Endothelial cell of umbilical vein (primary cell): ENCODE measurements at regions not wholly inside any gene's neighbourhood (a gene's known extent, or its start where the extent isn't known, plus 50 kb on each side); places are given as distances from the start of the nearest gene placed in this dataset.

Source experiments
- BruUV-seq: library from RNA; stranded (reverse); fragments of 400-500 nt; replicated peaks from 2 replicates; lab custom pipeline; 2021; lab: Mats Ljungman, UMichigan
- CTCF ChIA-PET: fragments of 300-600, 350-600 bp; sonication (Branson Sonifier 250); formaldehyde crosslinking; loops from one replicate; lab custom pipeline; 2021; ENCODE audit warnings: antibody characterized with exemption, inconsistent platforms; lab: Charles Lee
- POLR2A ChIA-PET: fragments of 300-600, 350-600 bp; sonication (Branson Sonifier 250); formaldehyde crosslinking; loops from one replicate; lab custom pipeline; 2021; ENCODE audit warnings: antibody characterized with exemption, inconsistent platforms; lab: Charles Lee
- DNase-seq: peaks from one replicate; pipeline ENCODE4 v3.0.0-alpha.2; 2011; ENCODE audit warnings: low read depth, low spot score
- FAIRE-seq: peaks from 2 replicates; lab custom pipeline; 2011; peaks lifted over from hg19 to GRCh38; lab: Jason Lieb, UNC
- H2AFZ ChIP-seq: 2 replicates; pipeline ENCODE4 v1.6.0; 2012; ENCODE audit warnings: low read depth, low read length, control low read depth, inconsistent platforms
- H3K27ac ChIP-seq: 2 replicates; pipeline ENCODE4 v1.5.1; 2011; ENCODE audit warnings: low read depth, mild to moderate bottlenecking, control low read depth, low read length, moderate library complexity; ENCODE audit not compliant: insufficient read depth
- H3K27me3 ChIP-seq, 2 experiments: 2 replicates each; pipeline versions ENCODE4 v1.6.0 to v1.6.1; 2011; ENCODE audit warnings: low read length in 2 of 2, mixed read lengths in 1 of 2; ENCODE audit not compliant: control insufficient read depth in 2 of 2, insufficient read depth in 2 of 2
- H3K36me3 ChIP-seq, 2 experiments: 2 replicates in 1 of 2; 3 replicates in 1 of 2; pipeline ENCODE4 v1.5.1; 2011; ENCODE audit warnings: low read length in 2 of 2, mild to moderate bottlenecking in 1 of 2, moderate library complexity in 1 of 2; ENCODE audit not compliant: control insufficient read depth in 2 of 2, insufficient read depth in 2 of 2; ENCODE audit errors: extremely low read depth in 1 of 2
- H3K4me1 ChIP-seq: 3 replicates; pipeline ENCODE4 v1.5.1; 2011; ENCODE audit warnings: mild to moderate bottlenecking, low read length; ENCODE audit not compliant: control insufficient read depth, insufficient read depth; ENCODE audit errors: extremely low read depth
- H3K4me2 ChIP-seq: 2 replicates; pipeline ENCODE4 v1.6.1; 2011; ENCODE audit warnings: low read length, control low read depth, mixed read lengths; ENCODE audit not compliant: insufficient read depth
- H3K4me3 ChIP-seq, 3 experiments: fragments of 200-600 bp in 1 of 3; sonication (generic), shearing (Covaris generic) in 1 of 3; replicated peaks in 1 of 3; 2 replicates each; pipeline ENCODE4 v1.5.1; 2011 to 2016; ENCODE audit warnings: control low read depth in 3 of 3, low read length in 3 of 3, mild to moderate bottlenecking in 2 of 3, inconsistent platforms in 1 of 3, low read depth in 1 of 3, moderate library complexity in 1 of 3; ENCODE audit not compliant: insufficient read depth in 1 of 3
- H3K79me2 ChIP-seq: 2 replicates; pipeline ENCODE4 v1.6.0; 2012; ENCODE audit warnings: low read length, inconsistent platforms; ENCODE audit not compliant: control insufficient read depth, insufficient read depth
- H3K9ac ChIP-seq: replicated peaks from 2 replicates; pipeline ENCODE3; 2011; ENCODE audit warnings: low read length, control low read depth; ENCODE audit not compliant: insufficient read depth; ENCODE audit errors: extremely low read depth
- H3K9me1 ChIP-seq: replicated peaks from 3 replicates; pipeline ENCODE4 v1.6.0; 2011; ENCODE audit warnings: mild to moderate bottlenecking, low read length; ENCODE audit not compliant: control insufficient read depth, insufficient read depth; ENCODE audit errors: extremely low read depth
- H3K9me3 ChIP-seq: replicated peaks from 2 replicates; pipeline ENCODE4 v1.5.1; 2012; ENCODE audit warnings: low read length, inconsistent platforms; ENCODE audit not compliant: control insufficient read depth, insufficient read depth
- H4K20me1 ChIP-seq: replicated peaks from 2 replicates; pipeline ENCODE3; 2011; ENCODE audit warnings: mild to moderate bottlenecking, low read length; ENCODE audit not compliant: control insufficient read depth, insufficient read depth; ENCODE audit errors: extremely low read depth
- EZH2 ChIP-seq: IDR thresholded peaks from 2 replicates; pipeline ENCODE4 v1.6.1; 2012; ENCODE audit warnings: borderline replicate concordance, low read depth, mild to moderate bottlenecking, moderate library complexity, low read length, inconsistent platforms; ENCODE audit not compliant: severe bottlenecking
- FOS ChIP-seq: IDR thresholded peaks from 2 replicates; pipeline ENCODE4 v1.6.1; 2011; ENCODE audit warnings: mild to moderate bottlenecking, low read length, moderate library complexity, borderline replicate concordance; ENCODE audit not compliant: insufficient read depth
- GATA2 ChIP-seq: IDR thresholded peaks from 2 replicates; pipeline ENCODE4 v1.7.0; 2011; ENCODE audit warnings: low read depth, mild to moderate bottlenecking, moderate library complexity, mixed read lengths, low read length; ENCODE audit not compliant: insufficient read length, insufficient read depth
- MYC ChIP-seq: IDR thresholded peaks from one replicate; pipeline ENCODE4 v1.6.1; 2011; ENCODE audit warnings: mild to moderate bottlenecking, low read depth, low read length
- POLR2A ChIP-seq: IDR thresholded peaks from 2 replicates; pipeline ENCODE4 v1.6.1; 2012; ENCODE audit warnings: low read depth, mild to moderate bottlenecking, control low read depth, low read length
- POLR2AphosphoS5 ChIP-seq: IDR thresholded peaks from 2 replicates; pipeline ENCODE4 v1.6.1; 2012; ENCODE audit warnings: low read depth, mild to moderate bottlenecking, control low read depth, low read length, moderate library complexity; ENCODE audit not compliant: insufficient read depth
- dilution Hi-C: fragments of 300-500 bp; cut with MboI; formaldehyde crosslinking; loops from one replicate; pipeline ENCODE4 v1.15.0; 2019; ENCODE audit warnings: low sequenced_read_pairs; ENCODE audit not compliant: extremely low pct_ligation_motif_present
- intact Hi-C: fragments of 100-400 bp; cut with micrococcal nuclease; formaldehyde crosslinking; loops from one replicate; pipeline ENCODE4 v1.10.0; 2022
- TF ChIP-seq, protein P1 (sequence below), 2 donors: IDR thresholded peaks; 1 replicate in 1 of 2; 2 replicates in 1 of 2; pipeline ENCODE4 v1.5.1; 2011; ENCODE audit warnings: low read length in 2 of 2, mild to moderate bottlenecking in 2 of 2, moderate library complexity in 2 of 2, control low read depth in 1 of 2, inconsistent platforms in 1 of 2, low read depth in 1 of 2; ENCODE audit not compliant: insufficient read depth in 1 of 2; ENCODE audit errors: extremely low read depth in 1 of 2
- TF ChIP-seq, protein P2 (sequence below): IDR thresholded peaks from 2 replicates; pipeline ENCODE4 v1.6.1; 2011; ENCODE audit not compliant: insufficient read depth, insufficient read length

DNA sequence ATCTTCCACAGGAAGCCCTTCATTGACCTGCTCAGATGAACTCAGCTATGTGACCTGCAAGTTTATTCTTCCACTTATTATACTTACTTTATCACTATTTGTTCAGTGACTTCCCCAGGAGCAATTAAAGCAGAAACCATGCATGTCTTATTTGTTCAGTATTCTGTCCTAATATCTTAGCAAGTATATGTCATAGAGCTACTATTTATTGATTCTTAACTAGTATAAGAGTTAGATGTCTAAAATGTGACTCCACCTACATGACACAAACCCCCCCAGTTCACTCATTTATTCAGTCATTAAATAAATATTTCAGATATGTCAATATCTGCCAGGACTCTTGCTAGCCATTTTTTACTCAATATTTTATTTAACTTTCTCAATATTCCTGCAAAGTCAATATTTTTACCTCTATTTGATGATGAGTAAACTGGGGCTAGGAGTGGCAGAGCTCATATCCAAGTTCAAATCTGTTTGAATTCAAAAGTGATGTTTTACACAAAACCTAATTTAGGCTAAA lies 469.0 kb upstream of the USP24 start:
- CTCF ChIA-PET = interaction anchor here (1.0 to 1.5 kb wide), 2 partner anchors 12 to 15 kb away, joined by 4 to 5 read pairs; no protein-coding TSS in a partner anchor
- Histone ChIP-seq H3K9ac (no peak overlapping the region), H3K27ac (no peak overlapping the region), H3K9me3 (no peaks in the 10 kb centered on the region), H3K27me3 (no peaks in the 10 kb centered on the region), H3K4me2 (no peak overlapping the region), H3K79me2 (no peaks in the 10 kb centered on the region), H3K4me1 (no peaks in the 10 kb centered on the region), H4K20me1 (no peaks in the 10 kb centered on the region), H3K4me3 (no peak overlapping the region), H3K9me1 (no peaks in the 10 kb centered on the region), H3K36me3 (no peaks in the 10 kb centered on the region), H2AFZ (no peak overlapping the region)
- TF ChIP-seq POLR2AphosphoS5 = peak; percentile 27
- no peak for TF ChIP-seq EZH2
- TF ChIP-seq MYC = no peak
- TF ChIP-seq GATA2 = peak; percentile 44
- TF ChIP-seq POLR2A = peak; percentile 44
- TF ChIP-seq, protein P1, sequence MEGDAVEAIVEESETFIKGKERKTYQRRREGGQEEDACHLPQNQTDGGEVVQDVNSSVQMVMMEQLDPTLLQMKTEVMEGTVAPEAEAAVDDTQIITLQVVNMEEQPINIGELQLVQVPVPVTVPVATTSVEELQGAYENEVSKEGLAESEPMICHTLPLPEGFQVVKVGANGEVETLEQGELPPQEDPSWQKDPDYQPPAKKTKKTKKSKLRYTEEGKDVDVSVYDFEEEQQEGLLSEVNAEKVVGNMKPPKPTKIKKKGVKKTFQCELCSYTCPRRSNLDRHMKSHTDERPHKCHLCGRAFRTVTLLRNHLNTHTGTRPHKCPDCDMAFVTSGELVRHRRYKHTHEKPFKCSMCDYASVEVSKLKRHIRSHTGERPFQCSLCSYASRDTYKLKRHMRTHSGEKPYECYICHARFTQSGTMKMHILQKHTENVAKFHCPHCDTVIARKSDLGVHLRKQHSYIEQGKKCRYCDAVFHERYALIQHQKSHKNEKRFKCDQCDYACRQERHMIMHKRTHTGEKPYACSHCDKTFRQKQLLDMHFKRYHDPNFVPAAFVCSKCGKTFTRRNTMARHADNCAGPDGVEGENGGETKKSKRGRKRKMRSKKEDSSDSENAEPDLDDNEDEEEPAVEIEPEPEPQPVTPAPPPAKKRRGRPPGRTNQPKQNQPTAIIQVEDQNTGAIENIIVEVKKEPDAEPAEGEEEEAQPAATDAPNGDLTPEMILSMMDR (IDR thresholded peaks at IDR 0.05; ENCODE audit: extremely low read depth in 1 of 2, insufficient read depth in 1 of 2, low read depth in 1 of 2, low read length in 2 of 2) = no peak
- TF ChIP-seq FOS = no peak
- TF ChIP-seq, protein P2, sequence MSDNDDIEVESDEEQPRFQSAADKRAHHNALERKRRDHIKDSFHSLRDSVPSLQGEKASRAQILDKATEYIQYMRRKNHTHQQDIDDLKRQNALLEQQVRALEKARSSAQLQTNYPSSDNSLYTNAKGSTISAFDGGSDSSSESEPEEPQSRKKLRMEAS = no peak
- dilution Hi-C loops (no loop called here), intact Hi-C loops (no loop called here)
- no TSS peak for BruUV-seq
- DNase-seq (peak; percentile 86), FAIRE-seq (peak; percentile 72)
- POLR2A ChIA-PET = no interaction called here
